ENCODE measurements at regions not wholly inside any gene's neighbourhood (a gene's known extent, or its start where the extent isn't known, plus 50 kb on each side); places are given as distances from the start of the nearest gene placed in this dataset.

DNA sequence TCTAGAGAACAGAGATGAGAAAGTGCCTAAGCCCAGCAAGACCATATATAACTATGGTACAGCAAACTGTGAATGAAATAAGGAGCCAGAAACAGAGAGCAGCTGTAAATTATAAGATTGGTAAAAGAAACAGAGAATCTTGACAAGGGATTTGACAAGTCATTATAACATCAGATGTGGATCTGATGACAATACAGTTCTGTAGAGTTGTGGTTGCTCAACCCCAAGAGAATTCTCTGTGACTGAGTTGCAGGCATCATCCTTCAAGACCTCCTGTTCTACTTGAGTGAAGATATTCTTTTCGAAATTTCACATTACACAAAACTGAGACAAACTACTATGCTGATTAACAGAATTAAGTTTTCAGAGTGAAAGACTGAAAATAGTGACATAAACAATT is 343.1 kb upstream of the SLC39A10 start:
- TF ChIP-seq, protein P1, sequence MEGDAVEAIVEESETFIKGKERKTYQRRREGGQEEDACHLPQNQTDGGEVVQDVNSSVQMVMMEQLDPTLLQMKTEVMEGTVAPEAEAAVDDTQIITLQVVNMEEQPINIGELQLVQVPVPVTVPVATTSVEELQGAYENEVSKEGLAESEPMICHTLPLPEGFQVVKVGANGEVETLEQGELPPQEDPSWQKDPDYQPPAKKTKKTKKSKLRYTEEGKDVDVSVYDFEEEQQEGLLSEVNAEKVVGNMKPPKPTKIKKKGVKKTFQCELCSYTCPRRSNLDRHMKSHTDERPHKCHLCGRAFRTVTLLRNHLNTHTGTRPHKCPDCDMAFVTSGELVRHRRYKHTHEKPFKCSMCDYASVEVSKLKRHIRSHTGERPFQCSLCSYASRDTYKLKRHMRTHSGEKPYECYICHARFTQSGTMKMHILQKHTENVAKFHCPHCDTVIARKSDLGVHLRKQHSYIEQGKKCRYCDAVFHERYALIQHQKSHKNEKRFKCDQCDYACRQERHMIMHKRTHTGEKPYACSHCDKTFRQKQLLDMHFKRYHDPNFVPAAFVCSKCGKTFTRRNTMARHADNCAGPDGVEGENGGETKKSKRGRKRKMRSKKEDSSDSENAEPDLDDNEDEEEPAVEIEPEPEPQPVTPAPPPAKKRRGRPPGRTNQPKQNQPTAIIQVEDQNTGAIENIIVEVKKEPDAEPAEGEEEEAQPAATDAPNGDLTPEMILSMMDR (IDR thresholded peaks at IDR 0.05), result no peak
- TF ChIP-seq MEF2A (IDR thresholded peaks at IDR 0.05; ENCODE audit: borderline replicate concordance, low read depth), result no peak
- no peak for TF ChIP-seq RFX5 (IDR thresholded peaks at IDR 0.05; ENCODE audit: low read length)
- TF ChIP-seq TAF1 (IDR thresholded peaks at IDR 0.05; ENCODE audit: borderline replicate concordance, low read depth, low read length), result no peak
